CD4-positive, alpha-beta T cell (primary cell): ENCODE measurements at regions not wholly inside any gene's neighbourhood (a gene's known extent, or its start where the extent isn't known, plus 50 kb on each side); places are given as distances from the start of the nearest gene placed in this dataset.

Experiments used
- ATAC-seq: fragments of 200-7000 bp; cut with Tn5 transposase; one replicate; pipeline ENCODE4 v1.10.0; 2022; ENCODE audit warnings: mild to moderate bottlenecking; ENCODE audit not compliant: poor library complexity
- CTCF ChIA-PET: fragments of 350-600 bp; sonication (Branson Sonifier 250); formaldehyde crosslinking; loops from one replicate; lab custom pipeline; 2021; ENCODE audit warnings: antibody characterized with exemption, inconsistent platforms; lab: Charles Lee
- POLR2A ChIA-PET: fragments of 350-600 bp; sonication (Branson Sonifier 250); formaldehyde crosslinking; loops from one replicate; lab custom pipeline; 2021; ENCODE audit warnings: antibody characterized with exemption, inconsistent platforms; lab: Charles Lee
- DNase-seq, 14 experiments: peaks; one replicate each; pipeline ENCODE4 v3.0.0-alpha.2; 2013 to 2020; ENCODE audit warnings: mixed read lengths in 2 of 14
- H3K27ac ChIP-seq, 2 donors: one replicate each; pipeline versions ENCODE4 v1.5.1 to v1.7.0; 2013; ENCODE audit warnings: low read length in 2 of 2, low read depth in 1 of 2, mild to moderate bottlenecking in 1 of 2
- H3K27me3 ChIP-seq, 2 experiments: 1 replicate in 1 of 2; 2 replicates in 1 of 2; pipeline versions ENCODE4 v1.6.1 to v1.7.0; 2013; ENCODE audit warnings: low read length in 2 of 2, control low read depth in 1 of 2, mild to moderate bottlenecking in 1 of 2, moderate library complexity in 1 of 2; ENCODE audit not compliant: insufficient read depth in 2 of 2, control insufficient read depth in 1 of 2
- H3K36me3 ChIP-seq: one replicate; pipeline ENCODE4 v1.6.1; 2013; ENCODE audit warnings: low read length, control low read depth; ENCODE audit not compliant: insufficient read depth
- H3K4me1 ChIP-seq: one replicate; pipeline ENCODE4 v1.6.1; 2013; ENCODE audit warnings: low read length, control low read depth; ENCODE audit not compliant: insufficient read depth
- H3K4me3 ChIP-seq: one replicate; pipeline ENCODE4 v1.5.1; 2013; ENCODE audit warnings: mild to moderate bottlenecking, low read length, moderate library complexity
- H3K9me3 ChIP-seq, 2 experiments: 1 replicate in 1 of 2; 2 replicates in 1 of 2; pipeline versions ENCODE4 v1.6.1 to v1.7.0; 2013; ENCODE audit warnings: low read length in 2 of 2, mild to moderate bottlenecking in 2 of 2, control low read depth in 1 of 2, moderate library complexity in 1 of 2; ENCODE audit not compliant: control insufficient read depth in 1 of 2, insufficient read depth in 1 of 2
- H3K27ac Mint-ChIP-seq: one replicate; pipeline ENCODE4 v1.8.0; 2020; ENCODE audit warnings: mixed read lengths
- H3K27me3 Mint-ChIP-seq: one replicate; pipeline ENCODE4 v1.8.0; 2021; ENCODE audit warnings: mixed read lengths
- H3K36me3 Mint-ChIP-seq: one replicate; pipeline ENCODE4 v1.8.0; 2021; ENCODE audit warnings: low read depth, mixed read lengths
- H3K4me1 Mint-ChIP-seq: one replicate; pipeline ENCODE4 v1.8.0; 2021; ENCODE audit warnings: low read depth, mixed read lengths
- H3K4me3 Mint-ChIP-seq: one replicate; pipeline ENCODE4 v1.8.0; 2020; ENCODE audit warnings: mild to moderate bottlenecking, mixed read lengths
- H3K9me3 Mint-ChIP-seq: one replicate; pipeline ENCODE4 v1.8.0; 2020; ENCODE audit warnings: mixed read lengths
- CTCF ChIP-seq: fragments of 200-600 bp; IDR thresholded peaks from one replicate; pipeline ENCODE4 v1.8.0; 2022; ENCODE audit warnings: antibody characterized with exemption, mild to moderate bottlenecking
- intact Hi-C, 2 experiments: fragments of 100-400 bp; cut with DNase I in 1 of 2; cut with micrococcal nuclease in 1 of 2; formaldehyde crosslinking; loops; one replicate each; pipeline versions ENCODE4 v1.15.1 to v1.9.0; 2023 to 2025; cut with DNase I, micrococcal nuclease

GRCh38 chr14:63793376-63793775 is 59.4 kb upstream of the SYNE2 start:
- Histone ChIP-seq H3K27me3 (no peaks in the 10 kb centered on the region), H3K27ac (no peak overlapping the region), H3K9me3 (no peaks in the 10 kb centered on the region), H3K4me1 (no peaks in the 10 kb centered on the region), H3K36me3 (no peaks in the 10 kb centered on the region), H3K4me3 (no peak overlapping the region)
- DNase-seq: no peak
- ChIA-PET POLR2A (interaction anchor here (1.0 kb wide), 1 partner anchor 143 kb away, joined by 3 read pairs; no protein-coding TSS in a partner anchor), CTCF (interaction anchor here (1.3 kb wide), 1 partner anchor 200 kb away, joined by 4 read pairs; no protein-coding TSS in a partner anchor)
- H3K27me3 Mint-ChIP-seq: peaks cover 5% of the 10 kb centered on the region
- no peaks in the 10 kb centered on the region for H3K4me1 Mint-ChIP-seq
- H3K27ac Mint-ChIP-seq: no peak overlapping the region
- H3K4me3 Mint-ChIP-seq: no peak overlapping the region
- intact Hi-C loops: no loop called here
- ATAC-seq: no peak
- H3K36me3 Mint-ChIP-seq: no peaks in the 10 kb centered on the region
- TF ChIP-seq CTCF: no peak
- no peaks in the 10 kb centered on the region for H3K9me3 Mint-ChIP-seq

GRCh38 chr14:63795532-63795931 is 57.3 kb upstream of the SYNE2 start:
- H3K27me3 ChIP-seq: no peaks in the 10 kb centered on the region
- ATAC-seq: no peak
- peaks cover 1% of the 10 kb centered on the region for H3K27me3 Mint-ChIP-seq
- no peaks in the 10 kb centered on the region for H3K36me3 Mint-ChIP-seq
- POLR2A ChIA-PET: no interaction called here
- no peaks in the 10 kb centered on the region for H3K9me3 ChIP-seq
- H3K4me1 ChIP-seq: no peaks in the 10 kb centered on the region
- peaks cover 5% of the 10 kb centered on the region for H3K4me1 Mint-ChIP-seq
- H3K9me3 Mint-ChIP-seq: no peaks in the 10 kb centered on the region
- no peak overlapping the region for H3K4me3 Mint-ChIP-seq
- no peak overlapping the region for H3K27ac ChIP-seq
- no peak for TF ChIP-seq CTCF
- H3K4me3 ChIP-seq: no peak overlapping the region
- no peak overlapping the region for H3K27ac Mint-ChIP-seq
- intact Hi-C loops: no loop called here
- H3K36me3 ChIP-seq: no peaks in the 10 kb centered on the region
- no peak for DNase-seq
- CTCF ChIA-PET: no interaction called here

GRCh38 chr14:63800083-63800482 is 52.7 kb upstream of the SYNE2 start:
- TF ChIP-seq CTCF: no peak
- Mint-ChIP-seq H3K36me3 (no peaks in the 10 kb centered on the region), H3K4me3 (no peak overlapping the region), H3K4me1 (peaks cover 5% of the 10 kb centered on the region), H3K27me3 (no peaks in the 10 kb centered on the region), H3K9me3 (no peaks in the 10 kb centered on the region), H3K27ac (no peak overlapping the region)
- no peaks in the 10 kb centered on the region for H3K4me1 ChIP-seq
- H3K27ac ChIP-seq: no peak overlapping the region
- H3K9me3 ChIP-seq: no peaks in the 10 kb centered on the region
- H3K4me3 ChIP-seq: no peak overlapping the region
- intact Hi-C loops: loop anchor here in 1 of 2 experiments (2.0 kb wide), 2 partner anchors 195 to 495 kb away; partner anchors contain the start of gene ESR2
- ATAC-seq (no peak), DNase-seq (no peak)
- ChIA-PET CTCF (interaction anchor here (0.9 to 1.8 kb wide), 3 partner anchors 213 to 503 kb away, joined by 3 to 5 read pairs (median 5); partner anchors contain the start of gene ESR2), POLR2A (interaction anchor here (0.6 kb wide), 1 partner anchor 31 kb away, joined by 3 read pairs; no protein-coding TSS in a partner anchor)
- no peaks in the 10 kb centered on the region for H3K27me3 ChIP-seq
- no peaks in the 10 kb centered on the region for H3K36me3 ChIP-seq
